HFFc6 (cell line): ENCODE measurements at regions not wholly inside any gene's neighbourhood (a gene's known extent, or its start where the extent isn't known, plus 50 kb on each side); places are given as distances from the start of the nearest gene placed in this dataset.

Experiments
- DNase-seq: peaks from one replicate; pipeline ENCODE4 v3.0.0-alpha.2; 2018
- H3K27ac Mint-ChIP-seq: 2 replicates; pipeline ENCODE4 v1.8.0; 2020; ENCODE audit warnings: mild to moderate bottlenecking, mixed read lengths
- H3K27me3 Mint-ChIP-seq: 2 replicates; pipeline ENCODE4 v1.8.0; 2021; ENCODE audit warnings: mild to moderate bottlenecking, moderate library complexity, mixed read lengths; ENCODE audit not compliant: insufficient read depth
- H3K36me3 Mint-ChIP-seq: 2 replicates; pipeline ENCODE4 v1.8.0; 2021; ENCODE audit warnings: low read depth, mixed read lengths
- H3K4me1 Mint-ChIP-seq: 2 replicates; pipeline ENCODE4 v1.8.0; 2020; ENCODE audit warnings: low read depth, mixed read lengths
- H3K4me3 Mint-ChIP-seq: 2 replicates; pipeline ENCODE4 v1.8.0; 2020; ENCODE audit warnings: mild to moderate bottlenecking, moderate library complexity, mixed read lengths
- H3K9me3 Mint-ChIP-seq: 2 replicates; pipeline ENCODE4 v1.8.0; 2020; ENCODE audit warnings: mild to moderate bottlenecking, mixed read lengths
- CTCF ChIP-seq: fragments of 200-600 bp; sonication (generic); IDR thresholded peaks from 2 replicates; pipeline ENCODE4 v1.5.0; 2021; ENCODE audit warnings: antibody characterized with exemption, mild to moderate bottlenecking

- Mint-ChIP-seq H3K4me1 (no peaks in the 10 kb centered on the region), H3K9me3 (no peaks in the 10 kb centered on the region), H3K36me3 (no peaks in the 10 kb centered on the region), H3K27ac (no peak overlapping the region), H3K4me3 (no peak overlapping the region), H3K27me3 (peaks cover 41% of the 10 kb centered on the region)
- TF ChIP-seq CTCF: no peak
- no peak for DNase-seq
Measured at GRCh38 chr10:101294109-101294508, 59.9 kb upstream of the BTRC start.

- TF ChIP-seq CTCF: no peak
- DNase-seq: no peak
- H3K9me3 Mint-ChIP-seq: no peaks in the 10 kb centered on the region
Measured at GRCh38 chr10:101295261-101295660, 58.7 kb upstream of the BTRC start.

GRCh38 chr10:101297901-101298486, 56.0 kb upstream of the BTRC start:
- Mint-ChIP-seq H3K27ac (no peak overlapping the region), H3K4me1 (peaks cover 1% of the 10 kb centered on the region; the same call in 1 of the 2 replicates), H3K4me3 (no peak overlapping the region), H3K9me3 (no peaks in the 10 kb centered on the region), H3K27me3 (peaks cover 45% of the 10 kb centered on the region), H3K36me3 (no peaks in the 10 kb centered on the region)
- peak; percentile 5 for DNase-seq
- peak; percentile 85 for TF ChIP-seq CTCF

More at GRCh38 chr10:101295261-101295660, 58.7 kb upstream of the BTRC start:
- H3K27me3 Mint-ChIP-seq: peaks cover 41% of the 10 kb centered on the region
- H3K4me1 Mint-ChIP-seq: no peaks in the 10 kb centered on the region
- H3K27ac Mint-ChIP-seq: no peak overlapping the region
- H3K36me3 Mint-ChIP-seq: no peaks in the 10 kb centered on the region
- no peak overlapping the region for H3K4me3 Mint-ChIP-seq

- H3K27me3 Mint-ChIP-seq: peaks cover 48% of the 10 kb centered on the region
- H3K9me3 Mint-ChIP-seq: no peaks in the 10 kb centered on the region
- H3K36me3 Mint-ChIP-seq: no peaks in the 10 kb centered on the region
- peaks cover 6% of the 10 kb centered on the region; the same call in 1 of the 2 replicates for H3K4me1 Mint-ChIP-seq
- no peak overlapping the region for H3K4me3 Mint-ChIP-seq
- TF ChIP-seq CTCF: no peak
- no peak overlapping the region for H3K27ac Mint-ChIP-seq
- DNase-seq: no peak
Measured at GRCh38 chr10:101299211-101299610, 54.8 kb upstream of the BTRC start.

GRCh38 chr10:101301111-101301731, 52.7 kb upstream of the BTRC start:
- no peak overlapping the region for H3K4me3 Mint-ChIP-seq
- no peak overlapping the region for H3K27ac Mint-ChIP-seq
- H3K4me1 Mint-ChIP-seq: peaks cover 6% of the 10 kb centered on the region; the same call in 1 of the 2 replicates
- peaks cover 46% of the 10 kb centered on the region for H3K27me3 Mint-ChIP-seq
- peak; percentile 75 for TF ChIP-seq CTCF
- H3K36me3 Mint-ChIP-seq: no peaks in the 10 kb centered on the region
- H3K9me3 Mint-ChIP-seq: no peaks in the 10 kb centered on the region
- DNase-seq: peak; percentile 48
